ENCODE measurements at regions not wholly inside any gene's neighbourhood (a gene's known extent, or its start where the extent isn't known, plus 50 kb on each side); places are given as distances from the start of the nearest gene placed in this dataset.
A peak's percentile ranks its signal among the peaks of the same experiment; 100 is the strongest.
"Not testable (repeated sequence)": the region's sequence is repeated elsewhere in the genome, so short reads cannot be mapped to it uniquely, and the experiment has no call there.

DNA sequence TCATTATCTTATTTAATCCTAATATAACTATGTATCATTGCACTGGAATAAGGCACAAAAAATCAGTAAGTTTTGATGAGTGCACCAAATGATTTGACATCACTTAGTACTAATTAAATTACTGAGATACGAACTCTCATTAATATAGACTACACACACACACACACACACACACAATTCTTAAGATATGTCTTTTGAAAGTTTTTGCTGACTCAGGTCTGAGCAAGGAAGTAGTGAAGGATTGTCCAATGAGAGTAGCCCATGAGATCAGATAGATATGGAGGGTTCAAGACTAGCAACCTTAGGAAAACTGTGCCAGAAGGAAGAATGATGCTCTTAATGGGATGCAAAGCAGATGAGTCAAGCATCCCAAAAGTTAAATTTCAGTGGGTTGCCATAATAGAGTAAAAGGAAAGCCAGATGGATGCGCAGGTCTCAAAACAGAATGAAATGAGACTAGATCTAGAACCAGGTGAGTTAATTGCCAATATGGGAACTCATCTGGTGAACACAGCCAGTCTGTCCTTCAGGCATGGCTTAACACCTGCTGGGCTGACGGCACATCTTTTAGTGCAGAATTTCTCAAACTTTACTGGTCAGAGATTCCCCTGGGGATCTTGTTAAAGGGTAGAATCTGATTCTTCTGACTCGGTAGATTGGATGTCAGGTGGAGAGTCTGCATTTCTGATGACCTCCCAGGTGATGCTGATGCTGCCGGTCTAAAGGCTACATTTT, 197.0 kb upstream of the NR4A3 start:
- no peak for DNase-seq

GRCh38 chr9:99626426-99626825, 195.3 kb upstream of the NR4A3 start:
- DNase-seq, result no peak

GRCh38 chr9:99628285-99628684, 193.4 kb upstream of the NR4A3 start:
- DNase-seq, result no peak

- no peak for DNase-seq
These were observed 192.7 kb upstream of the NR4A3 start for GRCh38 chr9:99628849-99629620.

DNA sequence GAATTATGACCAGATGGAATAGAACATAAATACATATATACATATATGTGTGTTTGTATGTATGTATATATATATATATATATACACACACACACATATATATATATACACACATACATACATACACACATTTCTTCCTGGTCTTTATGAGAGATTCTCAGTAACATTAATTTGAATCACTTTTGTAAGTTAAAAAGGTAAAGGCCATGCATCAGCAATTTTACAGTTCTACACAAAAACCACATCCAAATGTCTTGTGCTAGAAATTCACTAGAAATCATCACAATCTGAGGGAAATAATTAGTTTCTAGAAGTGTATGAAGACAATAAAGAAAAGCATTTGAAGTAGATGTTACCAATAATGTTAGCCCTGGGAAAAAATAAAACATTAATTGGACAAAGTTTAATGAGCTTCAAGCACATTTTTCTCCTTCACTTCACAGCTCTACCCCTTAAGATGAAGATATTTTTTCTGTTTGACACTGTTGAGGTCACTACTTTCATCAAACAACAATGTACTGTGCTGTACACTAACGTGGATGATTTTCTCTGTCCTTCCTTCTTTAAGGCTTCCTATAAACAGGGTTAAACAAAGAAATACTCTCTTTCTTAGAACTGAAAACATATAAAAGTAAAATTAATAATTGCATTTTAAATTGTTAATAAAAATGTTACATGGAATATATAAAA, 189.2 kb upstream of the NR4A3 start:
- DNase-seq, result no peak

- DNase-seq, result no peak
These were observed 188.4 kb upstream of the NR4A3 start for GRCh38 chr9:99633265-99633664.

GRCh38 chr9:99634186-99634585, 187.5 kb upstream of the NR4A3 start:
- no peak for DNase-seq

GRCh38 chr9:99635032-99635431, 186.7 kb upstream of the NR4A3 start:
- no peak for DNase-seq

DNA sequence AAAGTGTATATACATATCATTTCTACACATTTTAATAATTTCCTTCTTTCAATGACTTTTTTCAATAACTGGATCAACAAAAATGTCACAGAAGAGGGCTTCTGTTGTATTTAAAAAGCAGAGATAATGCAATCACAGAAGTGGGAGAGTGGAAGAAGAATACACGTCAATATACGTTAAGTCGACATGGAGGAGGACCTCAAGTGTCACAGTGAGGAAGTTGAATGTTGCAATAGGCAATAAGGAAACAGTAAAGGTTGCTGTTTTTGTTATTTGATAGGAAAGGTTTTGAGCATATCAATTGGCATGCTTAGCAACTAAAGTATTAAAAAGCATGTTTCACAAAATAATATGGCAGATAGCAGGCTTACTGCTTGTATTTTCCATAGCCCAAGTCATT, 184.0 kb upstream of the NR4A3 start:
- DNase-seq, result no peak

DNA sequence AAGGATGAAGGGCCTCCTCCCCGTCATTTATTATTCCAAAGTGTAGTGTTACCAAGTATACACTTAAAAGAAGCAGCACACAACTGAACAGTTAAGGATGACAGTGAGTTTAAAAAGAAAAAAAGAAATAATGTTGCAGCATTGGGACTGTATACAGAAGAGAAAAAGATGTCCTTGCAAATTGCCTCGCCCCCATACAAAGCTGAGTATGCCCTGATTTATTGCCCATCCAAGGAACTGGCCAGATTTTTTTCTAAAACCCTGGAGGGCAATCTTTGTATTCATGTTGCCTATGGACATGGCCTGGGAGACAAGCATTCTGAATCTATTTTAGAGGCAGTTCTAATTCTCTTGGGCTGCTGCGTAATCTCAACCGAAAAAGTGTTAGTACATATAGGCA, 182.7 kb upstream of the NR4A3 start:
- no peak for DNase-seq

DNA sequence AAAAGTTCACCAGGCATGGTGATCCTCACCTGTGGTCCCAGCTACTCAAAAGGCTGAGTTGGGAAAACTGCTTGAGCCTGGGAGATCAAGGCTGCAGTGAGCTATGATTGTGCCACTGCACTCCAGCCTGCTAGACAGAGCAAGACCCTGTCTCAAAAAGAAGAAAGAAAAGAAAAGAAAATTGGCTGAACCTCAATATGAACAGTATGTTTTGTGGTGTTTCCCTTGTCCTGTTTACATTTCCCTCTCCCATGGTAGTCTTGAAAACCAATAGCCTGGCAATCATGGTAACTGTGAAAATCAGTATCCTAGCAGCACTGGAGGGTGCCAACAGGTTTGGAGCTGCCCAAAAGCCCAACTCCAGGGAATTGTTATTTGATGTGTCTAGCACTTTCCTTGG, 174.1 kb upstream of the NR4A3 start:
- DNase-seq, result no peak

- DNase-seq, result no peak
These were observed 171.4 kb upstream of the NR4A3 start for GRCh38 chr9:99650187-99650874.

DNA sequence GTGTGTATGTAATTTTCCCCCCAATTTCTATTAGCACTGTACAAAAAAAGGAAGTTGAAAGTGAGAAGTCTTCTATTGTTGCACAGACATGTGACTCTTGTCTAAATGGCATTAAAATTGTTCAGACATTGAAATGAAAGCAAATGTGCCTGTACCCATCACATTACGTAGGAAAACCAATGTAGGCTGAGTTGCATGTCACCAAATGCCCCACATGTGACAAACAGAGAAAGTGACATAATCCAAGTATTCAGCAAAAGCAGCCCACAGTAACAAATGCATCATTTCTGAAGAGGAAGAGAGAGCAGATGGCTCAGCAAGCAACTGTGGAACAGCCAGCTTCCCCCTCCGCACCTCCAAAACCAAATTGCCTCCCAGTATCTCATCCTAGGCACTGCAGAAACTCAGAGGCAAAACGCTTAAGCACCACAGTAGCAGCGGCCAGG, 161.5 kb upstream of the NR4A3 start:
- peak in 28 of 56 donors; percentile 0 to 65 (median 10) for DNase-seq

- no peak for DNase-seq
These were observed 158.4 kb upstream of the NR4A3 start for GRCh38 chr9:99663297-99663696.

- DNase-seq, result no peak
These were observed 157.8 kb upstream of the NR4A3 start for GRCh38 chr9:99663856-99664255.

DNA sequence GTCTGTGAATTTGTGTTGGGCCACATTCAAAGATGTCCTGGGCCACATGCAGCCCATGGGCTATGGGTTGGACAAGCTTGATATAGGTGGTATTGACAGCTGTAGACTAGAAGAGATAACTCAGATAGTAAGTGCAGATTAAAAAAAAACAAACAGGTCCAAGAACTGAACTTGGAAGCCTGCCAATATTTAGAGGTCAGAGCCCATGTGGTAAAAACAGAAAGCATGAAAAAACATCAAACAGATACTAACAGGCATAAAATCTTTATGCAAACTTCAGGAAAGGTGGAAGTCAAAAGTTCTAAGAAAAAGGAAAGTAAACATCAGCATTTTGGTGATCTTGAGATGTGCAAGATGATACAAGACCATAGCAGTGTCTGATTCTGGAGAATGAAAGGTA, 155.1 kb upstream of the NR4A3 start:
- DNase-seq, result no peak

DNA sequence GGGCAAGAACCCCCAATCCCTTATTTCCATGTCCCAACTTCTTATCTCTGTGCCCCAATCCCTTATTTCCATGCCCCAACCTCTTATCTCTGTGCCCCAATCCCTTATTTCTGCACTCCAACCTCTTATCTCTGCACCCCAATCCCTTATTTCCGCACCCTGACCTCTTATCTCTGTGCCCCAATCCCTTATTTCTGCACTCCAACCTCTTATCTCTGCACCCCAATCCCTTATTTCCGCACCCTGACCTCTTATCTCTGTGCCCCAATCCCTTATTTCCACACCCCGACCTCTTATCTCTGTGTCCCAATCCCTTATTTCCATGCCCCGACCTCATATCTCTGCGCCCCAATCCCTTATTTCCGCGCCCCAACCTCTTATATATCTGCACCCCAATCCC, 150.8 kb upstream of the NR4A3 start:
- DNase-seq, result not testable (repeated sequence)

- DNase-seq, result no peak
These were observed 144.4 kb upstream of the NR4A3 start for GRCh38 chr9:99677281-99677680.

DNA sequence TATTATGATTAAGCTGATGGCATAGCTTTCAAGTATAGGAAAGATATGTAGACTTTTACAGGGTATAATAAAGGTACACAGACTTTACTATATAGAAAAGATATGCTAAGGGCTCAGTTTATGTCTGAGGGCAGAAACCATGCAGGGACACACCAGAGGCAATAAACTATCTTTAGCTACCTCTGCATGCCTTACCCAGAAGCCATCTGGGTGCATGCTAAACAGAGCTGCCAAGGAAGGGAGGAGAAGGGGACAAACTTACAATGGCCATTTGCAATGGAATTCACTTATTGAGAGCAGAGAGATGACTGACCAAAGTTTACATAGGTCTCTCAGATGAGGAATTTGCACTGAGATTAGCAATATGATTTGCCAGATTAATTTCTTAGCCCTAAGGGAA, 143.1 kb upstream of the NR4A3 start:
- no peak for DNase-seq

GRCh38 chr9:99680191-99680590, 141.5 kb upstream of the NR4A3 start:
- DNase-seq, result no peak

GRCh38 chr9:99681113-99681512, 140.6 kb upstream of the NR4A3 start:
- no peak for DNase-seq

- DNase-seq, result no peak
These were observed 139.3 kb upstream of the NR4A3 start for GRCh38 chr9:99682378-99682777.
